Umbilical cord (tissue), 1 donor: ENCODE measurements at regions not wholly inside any gene's neighbourhood (a gene's known extent, or its start where the extent isn't known, plus 50 kb on each side); places are given as distances from the start of the nearest gene placed in this dataset.
"Not testable (repeated sequence)": the region's sequence is repeated elsewhere in the genome, so short reads cannot be mapped to it uniquely, and the experiment has no call there.

Source experiments
- DNase-seq: peaks from one replicate; pipeline ENCODE4 v3.0.0-alpha.2; 2015; ENCODE audit warnings: low spot score

DNA sequence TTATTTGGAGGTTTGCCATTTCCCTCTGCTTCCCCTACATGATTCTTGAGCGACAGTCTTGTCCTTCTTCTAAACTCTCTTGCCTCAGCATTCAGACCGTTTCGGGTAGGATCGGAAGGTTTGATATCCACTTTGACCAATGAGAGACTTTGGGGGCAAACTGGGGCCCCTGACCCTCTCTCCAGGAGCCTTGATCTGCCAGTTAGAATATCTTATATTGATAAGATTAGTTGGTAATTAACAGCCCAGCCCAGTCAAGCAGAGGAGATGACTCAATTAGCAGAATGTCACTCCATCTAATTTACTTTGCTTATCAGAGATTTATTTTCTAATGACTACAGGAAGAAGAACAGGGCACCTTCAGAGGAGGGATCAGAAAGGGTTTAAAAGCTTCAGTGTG is 532.8 kb downstream of the XYLT1 start:
- no peak for DNase-seq

DNA sequence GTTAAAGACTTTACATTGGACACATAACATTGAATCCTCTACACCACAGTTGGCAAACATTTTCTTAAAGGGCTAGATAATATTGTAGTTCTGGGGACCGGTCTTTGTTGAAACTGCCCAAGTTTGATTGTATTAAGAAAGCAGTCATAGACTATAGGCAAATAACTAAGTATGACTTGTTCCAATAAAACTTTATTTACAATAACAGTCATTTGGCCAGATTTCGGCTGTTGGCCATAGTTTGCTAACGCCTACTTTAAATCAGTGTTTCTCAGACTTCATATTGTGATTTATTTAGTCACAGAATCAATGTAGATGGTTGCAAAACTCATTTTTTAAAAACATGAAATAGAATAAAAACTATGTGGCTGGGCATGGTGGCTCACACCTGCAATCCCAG is 531.8 kb downstream of the XYLT1 start:
- DNase-seq, result no peak

DNA sequence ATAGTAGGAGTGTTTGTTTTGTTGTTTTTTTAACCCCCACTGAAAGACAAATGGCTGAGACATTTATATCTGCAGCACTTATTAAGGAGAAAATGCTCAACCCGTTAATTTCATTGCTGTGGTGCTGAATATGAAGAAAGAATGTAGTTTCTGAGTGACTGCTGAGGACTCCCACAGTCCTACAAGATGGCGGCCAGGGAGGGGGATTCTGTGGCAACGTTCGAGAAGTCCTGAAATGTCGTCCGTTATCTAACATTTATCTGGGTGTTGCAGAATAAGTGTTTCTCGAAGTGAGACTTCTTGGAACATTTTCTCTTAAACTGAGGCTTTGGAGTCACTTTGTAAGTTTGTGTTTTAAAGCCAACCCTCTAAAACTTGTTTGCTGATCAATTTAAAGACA is 530.4 kb downstream of the XYLT1 start:
- DNase-seq, result no peak

DNA sequence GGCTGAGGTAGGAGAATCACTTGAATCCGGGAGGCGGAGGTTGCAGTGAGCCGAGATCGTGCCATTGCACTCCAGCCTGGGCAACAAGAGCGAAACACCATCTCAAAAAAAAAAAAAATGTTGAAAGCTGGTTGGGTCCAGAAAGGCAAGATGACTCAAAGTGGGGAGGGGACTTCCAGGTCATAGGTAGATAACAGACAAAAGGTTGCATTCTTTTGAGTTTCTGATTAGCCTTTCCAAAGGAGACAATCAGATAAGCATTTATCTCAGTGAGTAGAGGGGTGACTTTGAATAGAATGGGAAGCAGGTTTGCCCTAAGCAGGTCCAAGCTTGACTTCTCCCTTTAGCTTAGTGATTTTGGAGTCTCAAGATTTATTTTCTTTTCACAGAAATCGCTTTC is 527.9 kb downstream of the XYLT1 start:
- not testable (repeated sequence) for DNase-seq

DNA sequence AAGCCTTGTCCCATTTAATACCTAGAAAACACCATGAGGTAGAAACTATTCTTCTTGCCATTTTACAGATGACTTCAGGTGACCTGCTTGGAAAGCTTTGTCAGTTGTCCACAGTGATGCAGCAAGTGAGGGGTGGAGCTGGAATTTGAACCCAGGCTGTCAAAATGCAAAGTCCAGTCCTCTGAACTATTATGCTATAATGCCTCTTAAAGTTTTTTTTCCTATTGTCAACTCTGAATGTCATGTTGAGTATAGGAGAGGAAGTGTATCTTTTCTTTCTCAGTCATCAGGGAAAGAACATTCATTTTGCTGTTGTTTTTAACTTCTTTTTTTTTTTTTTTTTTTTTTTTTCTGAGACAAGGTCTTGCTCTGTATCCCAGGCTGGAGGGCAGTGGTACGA is 525.6 kb downstream of the XYLT1 start:
- no peak for DNase-seq

DNA sequence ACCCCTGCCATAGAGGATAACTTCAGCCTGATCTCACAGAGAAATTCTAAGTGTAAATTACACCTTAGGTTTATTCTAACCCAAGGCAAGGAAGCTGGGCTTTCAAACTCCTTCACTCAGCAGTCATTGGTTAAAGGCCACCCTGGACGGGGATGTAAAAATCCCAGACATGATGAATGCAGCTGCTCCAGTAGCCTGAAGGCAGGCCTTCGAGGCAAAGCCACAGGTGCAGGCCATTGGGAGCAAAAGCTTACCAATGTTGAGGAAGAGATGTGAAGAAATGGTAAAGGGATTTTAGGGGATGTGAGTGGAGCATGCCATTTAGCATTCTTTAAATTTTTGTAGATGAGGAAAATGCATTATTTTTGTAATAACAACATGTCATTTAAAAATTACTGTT is 514.4 kb downstream of the XYLT1 start:
- DNase-seq, result no peak

DNA sequence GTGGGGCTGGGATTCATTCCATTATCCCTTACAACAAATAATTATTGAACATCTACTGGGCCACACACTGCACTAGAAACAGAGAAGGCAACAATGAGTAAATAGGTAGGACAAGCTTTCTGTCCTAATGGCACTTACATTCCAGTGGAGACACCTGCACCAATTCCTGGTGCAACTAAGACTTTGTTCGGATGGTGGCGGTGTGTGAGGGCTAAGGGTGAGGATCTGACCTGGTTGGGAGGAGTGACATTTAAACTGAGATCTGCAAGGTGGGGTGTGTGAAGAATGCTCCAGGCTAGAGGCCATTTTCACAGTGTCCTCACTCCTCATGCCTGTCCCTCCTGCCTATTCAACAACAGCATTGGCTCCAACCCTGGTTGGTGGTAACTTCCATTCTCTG is 510.0 kb downstream of the XYLT1 start:
- no peak for DNase-seq

DNA sequence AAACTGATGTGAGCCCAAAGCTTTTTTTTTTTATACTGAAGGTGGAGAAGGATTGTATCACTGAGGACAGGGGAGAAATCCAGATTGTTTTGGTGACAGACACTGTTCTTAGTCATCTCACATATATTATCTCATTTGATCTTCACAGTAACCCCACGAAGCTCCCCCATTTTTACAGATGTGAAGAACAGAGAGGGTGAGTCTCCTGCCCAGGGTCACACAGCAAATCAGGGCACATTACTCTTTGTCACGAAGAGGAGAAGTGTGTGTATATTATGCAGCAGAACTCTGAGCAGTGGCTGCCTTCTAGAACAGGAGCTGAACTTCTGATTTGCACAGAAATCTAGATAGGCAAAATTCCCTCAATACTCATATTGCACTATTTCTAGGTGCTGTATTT is 504.3 kb downstream of the XYLT1 start:
- DNase-seq, result no peak

DNA sequence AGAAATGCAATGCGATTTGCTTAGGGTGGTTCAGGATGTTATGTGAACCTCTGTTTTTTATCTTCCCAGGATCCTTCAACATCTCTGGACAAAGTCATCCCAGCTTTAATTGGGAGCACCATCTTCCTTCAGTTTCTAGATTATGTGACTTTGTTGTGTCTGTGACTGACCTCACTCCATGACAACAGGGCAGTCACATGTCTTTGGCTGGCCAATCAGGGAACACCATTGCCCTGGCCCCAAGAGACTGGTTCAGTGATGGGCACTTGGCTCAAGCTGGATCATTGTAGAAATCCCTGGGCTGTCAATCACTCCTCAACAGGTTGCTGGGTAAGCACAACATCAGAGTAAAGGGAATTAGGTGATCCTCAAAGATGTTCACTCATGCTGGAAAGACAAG is 499.7 kb downstream of the XYLT1 start:
- no peak for DNase-seq

DNA sequence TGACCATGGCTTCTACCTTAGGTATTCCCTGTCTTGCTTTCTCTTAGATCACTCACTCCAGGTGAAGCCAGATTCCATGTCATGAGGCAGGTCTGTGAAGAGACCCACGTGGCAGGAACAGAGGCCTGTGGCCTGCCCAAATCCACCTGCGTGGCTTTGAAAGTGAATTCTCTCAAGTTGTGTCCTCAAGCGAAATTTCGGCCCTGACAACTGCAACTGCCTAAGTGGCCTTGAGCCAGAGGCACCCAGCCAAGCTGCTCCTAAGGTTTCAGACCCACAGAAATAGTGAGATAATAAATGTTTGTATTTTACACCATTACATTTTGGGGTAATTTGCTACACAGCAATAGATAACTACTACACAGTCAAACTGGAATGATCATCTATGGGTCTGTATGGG is 497.9 kb downstream of the XYLT1 start:
- no peak for DNase-seq

DNA sequence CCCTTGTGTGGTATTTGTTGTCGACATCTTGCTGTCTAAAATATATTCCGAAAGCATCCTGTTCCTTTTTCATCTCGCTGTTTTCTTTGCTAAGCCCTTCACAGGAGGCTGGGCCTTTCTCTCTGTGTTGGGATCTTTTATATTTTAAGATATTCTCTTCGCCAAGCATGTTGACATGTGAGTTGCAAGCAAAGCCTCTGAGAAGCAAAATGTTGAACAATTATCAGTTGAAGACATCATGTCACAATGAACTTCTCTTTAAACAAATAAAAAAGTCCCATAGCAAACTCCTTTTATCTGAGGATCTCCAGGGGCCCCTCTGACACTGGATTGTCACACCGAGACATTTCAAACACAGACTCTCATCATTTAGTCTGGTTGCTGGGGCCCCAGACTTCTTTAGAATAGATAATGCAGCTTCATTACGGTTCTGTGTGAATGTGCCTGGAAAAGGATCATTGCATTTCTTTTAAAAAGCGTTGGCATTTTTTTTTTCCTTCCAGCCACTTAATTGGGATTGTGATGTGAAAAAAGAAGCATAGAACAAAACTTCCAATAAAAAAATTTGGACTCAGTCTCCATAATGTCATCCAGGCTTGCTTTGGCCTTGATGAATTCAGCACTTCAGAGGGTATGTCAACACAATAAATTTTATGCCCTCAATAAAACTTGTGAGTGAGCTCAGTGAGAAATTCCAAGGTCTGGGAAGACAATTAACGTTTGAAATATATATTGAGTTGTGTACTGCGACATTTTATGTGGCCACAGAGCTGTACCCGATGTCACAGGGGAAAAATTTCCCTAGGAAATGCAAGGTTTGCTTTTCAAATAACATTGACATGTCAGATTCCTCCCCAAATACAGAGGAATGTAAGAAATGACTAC is 496.8 kb downstream of the XYLT1 start:
- no peak for DNase-seq

DNA sequence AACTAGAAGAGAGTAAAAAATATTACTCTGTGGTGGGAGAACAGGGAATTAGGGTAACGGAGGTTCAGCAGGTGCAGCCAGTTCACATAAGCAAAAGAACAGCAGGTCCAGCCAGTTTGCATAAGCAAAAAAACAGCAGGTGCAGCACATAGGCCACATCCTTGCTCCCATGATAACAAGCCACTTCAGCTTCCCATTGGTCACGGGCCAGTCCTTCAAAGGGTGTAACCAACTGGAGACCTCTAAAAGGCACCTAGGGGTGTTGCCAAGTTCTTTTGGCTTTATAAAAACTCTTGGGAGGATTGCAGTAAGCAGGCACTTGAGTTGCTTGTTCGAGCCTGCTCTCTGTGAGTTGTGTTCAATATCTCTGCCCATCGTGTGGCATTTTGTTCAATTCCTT is 488.1 kb downstream of the XYLT1 start:
- no peak for DNase-seq

DNA sequence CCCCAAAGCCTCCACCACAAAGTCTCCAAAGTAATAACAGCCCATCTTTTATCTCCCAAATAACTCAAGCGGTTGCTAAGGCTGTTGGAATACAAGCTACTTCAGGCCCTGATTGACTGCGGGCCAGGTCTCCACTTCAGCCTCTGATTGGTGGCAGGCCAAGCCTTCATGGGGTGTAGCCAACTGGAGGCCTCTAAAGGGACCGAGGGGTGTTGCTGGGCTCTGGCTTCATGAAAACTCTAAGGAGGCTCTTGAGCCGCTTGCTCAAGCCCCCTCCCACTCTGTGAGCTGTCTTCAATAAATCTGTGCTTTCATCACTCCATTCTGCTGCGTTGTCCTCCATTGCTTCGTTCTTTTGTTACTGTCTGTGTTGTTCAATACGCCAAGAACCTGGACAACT is 487.2 kb downstream of the XYLT1 start:
- no peak for DNase-seq

DNA sequence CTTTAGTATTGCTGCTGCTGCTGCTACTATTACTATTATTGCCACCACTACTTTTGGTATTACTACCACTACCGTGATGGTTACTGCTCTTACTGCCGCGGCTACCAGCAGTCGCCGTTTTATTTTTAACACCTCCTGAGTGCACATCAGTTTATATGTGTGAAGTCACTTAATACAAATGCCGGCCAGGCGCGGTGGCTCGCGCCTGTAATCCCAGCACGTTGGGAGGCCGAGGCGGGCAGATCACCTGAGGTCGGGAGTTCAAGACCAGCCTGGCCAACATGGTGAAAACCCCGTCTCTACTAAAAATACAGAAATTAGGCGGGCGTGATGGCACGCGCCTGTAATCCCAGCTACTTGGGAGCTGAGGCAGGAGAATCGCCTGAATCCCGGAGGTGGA is 486.7 kb downstream of the XYLT1 start:
- DNase-seq, result not testable (repeated sequence)

DNA sequence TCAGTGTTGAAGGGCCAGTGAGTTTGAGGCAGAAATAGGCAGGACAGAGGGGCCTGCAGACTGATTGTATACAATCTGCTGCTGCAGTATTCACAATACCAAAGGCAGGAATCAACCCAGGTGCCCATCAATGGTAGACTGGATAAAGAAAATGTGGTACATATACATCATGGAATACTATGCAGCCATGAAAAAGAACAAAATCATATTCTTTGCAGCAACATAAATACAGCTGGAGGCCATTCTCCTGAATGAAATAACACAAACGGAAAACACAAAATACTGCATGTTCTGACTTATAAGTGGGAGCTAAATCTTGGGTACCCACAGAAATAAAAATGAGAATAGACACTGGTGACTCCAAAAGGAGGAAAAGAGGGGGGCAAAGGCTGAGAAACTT is 485.1 kb downstream of the XYLT1 start:
- no peak for DNase-seq

DNA sequence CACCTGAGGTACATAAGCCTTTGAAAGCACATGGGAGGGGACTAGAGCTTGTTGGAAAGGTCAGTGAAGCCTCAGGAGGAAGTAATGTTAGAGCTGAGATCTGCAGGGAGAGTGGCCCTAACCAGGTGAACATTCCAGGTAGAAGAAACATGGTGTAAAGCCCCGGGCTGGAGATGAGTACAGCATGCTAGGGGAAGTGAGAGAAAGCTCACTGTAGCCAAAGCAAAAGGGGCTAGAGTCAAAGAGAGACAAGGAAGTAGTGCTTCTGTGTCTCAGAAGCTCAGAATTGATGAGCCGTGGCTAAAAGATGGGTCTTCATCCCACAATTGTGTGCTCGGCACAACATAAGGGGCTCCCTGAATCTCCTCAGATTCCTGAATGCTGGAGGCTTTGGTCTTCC is 481.8 kb downstream of the XYLT1 start:
- no peak for DNase-seq

DNA sequence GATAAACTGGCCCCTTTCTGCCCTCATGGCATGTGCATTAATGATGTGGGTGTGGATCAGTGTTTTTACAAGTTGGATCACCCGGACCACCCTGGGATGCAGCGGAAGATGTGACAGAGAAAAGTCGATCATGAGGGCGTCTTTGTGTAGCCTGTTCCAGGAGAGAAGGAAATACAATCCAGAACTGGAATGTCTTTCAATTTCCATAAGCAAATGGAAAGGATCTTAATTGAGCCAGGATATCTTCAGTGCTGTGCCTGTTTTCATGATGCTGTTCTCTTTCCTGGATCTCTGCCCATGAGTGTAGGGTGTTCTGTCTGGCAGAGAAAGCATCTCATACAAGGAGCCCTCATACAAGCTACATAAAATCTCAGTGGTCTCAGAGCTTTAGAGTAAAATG is 481.4 kb downstream of the XYLT1 start:
- DNase-seq, result peak; percentile 60

DNA sequence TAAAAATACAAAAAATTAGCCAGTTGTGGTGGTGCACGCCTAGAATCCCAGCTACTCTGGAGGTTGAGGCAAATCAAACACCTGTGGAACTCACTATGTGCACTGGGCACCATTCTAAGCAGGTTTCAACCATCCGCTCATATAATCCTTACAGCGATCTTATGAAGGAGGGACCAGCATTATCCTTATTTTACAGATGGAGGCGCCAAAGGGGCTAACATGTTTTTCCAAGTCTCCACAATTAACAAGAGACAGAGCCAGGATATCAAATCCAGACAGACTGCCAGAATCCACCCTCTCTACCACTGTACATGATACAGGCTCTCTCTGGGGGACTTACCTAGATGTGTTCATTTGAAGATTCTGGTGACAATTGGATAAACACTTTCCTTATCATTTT is 479.0 kb downstream of the XYLT1 start:
- DNase-seq, result no peak

DNA sequence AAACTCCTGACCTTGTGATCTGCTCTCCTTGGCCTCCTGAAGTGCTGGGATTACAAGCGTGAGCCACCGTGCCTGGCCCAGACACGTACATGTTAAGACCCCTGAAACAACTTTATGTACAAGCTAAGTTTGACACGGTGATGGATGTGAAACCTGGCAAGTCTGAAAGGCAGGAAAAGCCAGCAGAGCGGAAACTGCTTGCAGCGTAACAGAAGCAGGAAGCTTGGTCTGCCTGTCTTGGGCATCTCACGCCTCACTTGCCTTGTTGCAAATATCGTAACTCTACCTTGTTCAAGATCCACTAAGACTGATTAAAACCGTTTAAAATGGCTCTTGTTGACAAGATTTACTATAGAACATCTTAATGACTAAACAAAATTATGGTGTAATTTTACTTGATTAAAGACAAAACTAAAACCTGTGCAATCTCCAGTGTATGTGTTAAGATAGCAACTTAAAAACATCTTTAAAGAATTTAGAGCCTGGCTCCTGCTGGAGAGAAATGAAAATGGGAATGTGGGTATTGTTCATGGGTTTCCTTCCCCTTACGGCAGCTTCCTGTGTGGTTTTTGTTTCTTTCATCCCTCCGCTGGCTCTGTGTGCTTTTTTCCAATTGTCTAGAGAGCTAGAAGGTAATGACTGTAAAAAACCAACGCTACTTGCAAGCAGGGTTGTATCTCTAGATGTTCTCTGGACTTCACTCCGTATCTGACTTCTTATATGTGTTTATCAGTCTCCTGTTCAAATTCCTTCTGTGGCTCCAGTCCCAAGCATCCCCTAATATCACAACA is 477.6 kb downstream of the XYLT1 start:
- no peak for DNase-seq

DNA sequence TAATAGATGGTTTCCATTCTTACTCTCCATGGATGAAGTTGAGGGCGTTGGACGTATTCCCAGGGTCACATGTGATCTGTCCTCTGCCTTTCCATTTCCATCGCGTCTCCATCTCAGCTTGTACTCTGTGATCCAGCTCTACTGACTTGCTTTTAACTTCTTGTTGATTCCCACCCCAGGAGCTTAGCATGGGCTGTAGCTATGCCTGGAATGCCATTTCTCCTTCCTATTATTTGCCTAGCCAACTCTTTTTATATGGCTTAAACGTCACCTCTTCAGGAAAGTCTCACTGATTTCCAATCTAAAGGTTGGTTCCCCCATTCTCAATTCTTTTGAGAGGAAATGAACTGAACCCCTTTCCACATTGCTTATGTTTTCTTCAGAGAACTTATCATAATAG is 475.9 kb downstream of the XYLT1 start:
- DNase-seq, result no peak

DNA sequence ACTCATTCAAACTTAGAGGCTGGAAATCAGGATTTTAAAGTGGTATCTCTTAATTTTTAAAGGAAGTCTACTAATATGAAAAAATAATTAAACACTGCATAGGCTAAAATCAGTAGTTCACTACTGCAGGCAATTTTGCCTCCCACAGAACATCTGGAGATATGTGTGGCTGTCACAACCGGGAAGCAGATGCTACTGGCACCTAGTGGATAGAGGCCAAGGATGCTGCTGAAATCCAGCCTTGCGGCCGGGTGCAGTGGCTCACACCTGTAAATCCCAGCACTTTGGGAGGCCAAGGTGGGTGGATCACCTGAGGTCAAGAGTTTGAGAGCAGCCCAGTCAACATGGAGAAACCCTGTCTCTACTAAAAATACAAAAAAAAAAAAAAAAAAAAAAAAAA is 473.9 kb downstream of the XYLT1 start:
- DNase-seq, result no peak

DNA sequence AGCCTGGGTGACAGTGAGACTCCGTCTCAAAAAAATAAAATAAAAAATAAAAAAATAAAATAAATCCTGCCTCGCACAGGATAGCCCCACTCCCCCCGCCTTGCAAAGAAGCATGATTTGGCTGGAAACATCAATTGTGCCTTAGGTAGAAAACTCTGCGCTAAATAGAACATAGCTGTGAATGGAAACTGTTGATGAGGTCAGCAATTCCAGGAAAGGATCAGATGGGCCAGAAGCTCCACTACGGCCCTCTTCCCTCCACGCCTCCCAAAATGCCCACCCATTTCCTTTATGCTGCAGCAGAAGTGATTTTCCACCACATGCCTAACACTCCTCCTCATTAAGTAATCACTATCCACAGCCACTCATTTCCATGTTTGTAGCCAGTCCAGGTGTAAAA is 473.4 kb downstream of the XYLT1 start:
- no peak for DNase-seq

DNA sequence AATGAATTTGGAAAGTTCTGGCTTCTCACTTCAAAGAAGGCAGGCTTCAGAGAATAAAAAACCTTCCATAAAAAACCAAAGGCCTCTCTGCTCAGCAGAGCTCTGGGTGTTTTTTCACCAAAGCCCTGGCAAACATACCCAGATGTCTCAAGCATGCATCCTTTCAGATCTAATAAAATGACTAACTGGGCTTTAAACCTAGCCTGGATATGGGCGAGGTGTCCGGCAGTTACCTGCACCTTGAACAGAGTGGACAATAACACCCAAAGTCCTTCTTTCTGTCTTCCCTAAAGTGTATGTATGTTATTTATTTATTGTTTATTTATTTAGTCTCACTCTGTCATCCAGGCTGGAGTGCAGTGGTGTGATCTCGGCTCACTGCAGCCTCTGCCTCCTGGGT is 469.3 kb downstream of the XYLT1 start:
- peak; percentile 12 for DNase-seq
